Fibroblast of skin of left quadriceps (primary cell): ENCODE measurements at regions not wholly inside any gene's neighbourhood (a gene's known extent, or its start where the extent isn't known, plus 50 kb on each side); places are given as distances from the start of the nearest gene placed in this dataset.

Experiments
- DNase-seq, 2 experiments: peaks; one replicate each; pipeline ENCODE4 v3.0.0-alpha.2; 2013; ENCODE audit warnings: low read depth in 2 of 2

- no peak for DNase-seq
Observed at GRCh38 chr2:181380581-181380980, 76.6 kb upstream of the ITGA4 start.

- no peak for DNase-seq
Observed at GRCh38 chr2:181384923-181385322, 72.3 kb upstream of the ITGA4 start.

- DNase-seq: no peak
Observed at GRCh38 chr2:181389524-181389923, 67.7 kb upstream of the ITGA4 start.

- DNase-seq: no peak
Observed at GRCh38 chr2:181393472-181393871, 63.7 kb upstream of the ITGA4 start.

GRCh38 chr2:181394741-181395437 lies 62.3 kb upstream of the ITGA4 start:
- no peak for DNase-seq

- no peak for DNase-seq
Observed at GRCh38 chr2:181395851-181396250, 61.3 kb upstream of the ITGA4 start.

- peak in 1 of 2 experiments; percentile 36 for DNase-seq
Observed at GRCh38 chr2:181396256-181397123, 60.7 kb upstream of the ITGA4 start.

- no peak for DNase-seq
Observed at GRCh38 chr2:181397331-181397730, 59.9 kb upstream of the ITGA4 start.

GRCh38 chr2:181398000-181398399 lies 59.2 kb upstream of the ITGA4 start:
- no peak for DNase-seq

DNA sequence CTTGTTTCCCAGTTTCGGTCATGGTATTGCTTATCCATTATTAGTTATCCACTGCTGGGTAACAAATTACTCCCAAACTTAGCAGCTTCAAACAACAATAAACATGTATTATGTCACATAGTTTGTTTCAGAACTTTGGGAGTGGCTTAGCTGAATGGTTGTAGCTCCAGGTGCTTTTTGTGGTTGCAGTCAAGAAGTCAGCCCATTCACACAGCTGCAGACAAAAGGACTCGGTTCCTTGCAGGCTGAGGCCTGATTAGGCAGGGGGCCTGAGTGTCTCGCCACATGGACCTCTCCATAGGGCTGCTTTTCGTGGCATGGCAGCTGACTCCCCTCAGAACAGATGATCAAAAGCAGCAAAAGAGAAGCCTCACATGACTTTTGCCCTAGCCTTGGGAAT lies 58.2 kb upstream of the ITGA4 start:
- no peak for DNase-seq

- DNase-seq: no peak
Observed at GRCh38 chr2:181404472-181404871, 52.7 kb upstream of the ITGA4 start.

GRCh38 chr2:181407171-181407570 lies 50.0 kb upstream of the ITGA4 start:
- no peak for DNase-seq
